GM12865 (cell line): ENCODE measurements at regions not wholly inside any gene's neighbourhood (a gene's known extent, or its start where the extent isn't known, plus 50 kb on each side); places are given as distances from the start of the nearest gene placed in this dataset.

Source experiments
- DNase-seq: peaks from one replicate; pipeline ENCODE4 v3.0.0; 2010; ENCODE audit warnings: low read depth
- H3K4me3 ChIP-seq: 2 replicates; pipeline ENCODE4 v1.5.1; 2011; ENCODE audit warnings: mild to moderate bottlenecking, low read depth, low read length, control low read depth
- TF ChIP-seq, protein P1 (sequence below): IDR thresholded peaks from 2 replicates; pipeline ENCODE4 v1.5.1; 2011; ENCODE audit warnings: low read length, control low read depth, low read depth, inconsistent platforms; ENCODE audit not compliant: insufficient read depth; ENCODE audit errors: missing control alignments

DNA sequence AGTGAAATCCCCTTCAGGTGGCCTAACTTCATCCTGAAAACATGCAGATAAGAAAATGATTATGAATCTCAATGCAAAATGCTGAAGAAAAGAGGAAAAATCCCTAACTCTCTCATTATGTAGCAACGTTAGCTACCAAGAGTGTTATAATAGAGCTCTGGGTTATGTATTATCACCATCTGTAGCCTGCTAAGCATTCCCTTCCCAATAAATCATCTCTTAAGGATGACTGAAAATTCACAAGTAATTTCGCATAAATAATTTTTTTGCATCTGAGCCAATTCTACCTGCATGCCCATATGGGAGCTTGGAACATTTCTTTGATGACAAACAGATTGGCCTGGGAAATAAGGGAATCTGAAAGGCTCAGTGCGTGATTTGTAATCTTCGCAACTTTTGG lies 216.1 kb downstream of the HTR7 start:
- TF ChIP-seq, protein P1, sequence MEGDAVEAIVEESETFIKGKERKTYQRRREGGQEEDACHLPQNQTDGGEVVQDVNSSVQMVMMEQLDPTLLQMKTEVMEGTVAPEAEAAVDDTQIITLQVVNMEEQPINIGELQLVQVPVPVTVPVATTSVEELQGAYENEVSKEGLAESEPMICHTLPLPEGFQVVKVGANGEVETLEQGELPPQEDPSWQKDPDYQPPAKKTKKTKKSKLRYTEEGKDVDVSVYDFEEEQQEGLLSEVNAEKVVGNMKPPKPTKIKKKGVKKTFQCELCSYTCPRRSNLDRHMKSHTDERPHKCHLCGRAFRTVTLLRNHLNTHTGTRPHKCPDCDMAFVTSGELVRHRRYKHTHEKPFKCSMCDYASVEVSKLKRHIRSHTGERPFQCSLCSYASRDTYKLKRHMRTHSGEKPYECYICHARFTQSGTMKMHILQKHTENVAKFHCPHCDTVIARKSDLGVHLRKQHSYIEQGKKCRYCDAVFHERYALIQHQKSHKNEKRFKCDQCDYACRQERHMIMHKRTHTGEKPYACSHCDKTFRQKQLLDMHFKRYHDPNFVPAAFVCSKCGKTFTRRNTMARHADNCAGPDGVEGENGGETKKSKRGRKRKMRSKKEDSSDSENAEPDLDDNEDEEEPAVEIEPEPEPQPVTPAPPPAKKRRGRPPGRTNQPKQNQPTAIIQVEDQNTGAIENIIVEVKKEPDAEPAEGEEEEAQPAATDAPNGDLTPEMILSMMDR = no peak
- DNase-seq = no peak
- no peak overlapping the region for H3K4me3 ChIP-seq

DNA sequence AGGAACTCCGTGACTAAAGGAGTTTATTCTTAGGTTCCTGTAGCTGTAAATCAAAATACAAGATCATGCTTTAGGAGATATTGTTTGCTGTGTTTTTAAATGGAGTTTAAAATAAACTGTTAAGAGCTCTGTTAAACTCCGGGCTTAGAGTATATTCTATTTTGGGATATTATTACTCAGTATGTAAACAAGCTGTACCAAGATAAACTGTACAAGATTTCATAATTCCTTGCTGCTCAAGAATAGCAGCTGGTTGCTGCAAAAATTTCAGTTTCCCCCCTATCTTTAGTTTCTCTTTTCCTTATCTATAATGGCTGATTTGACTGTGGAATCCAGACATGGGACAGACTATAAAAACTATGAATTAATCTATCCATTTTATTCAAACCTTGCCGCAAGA lies 215.7 kb downstream of the HTR7 start:
- no peak for DNase-seq
- no peak overlapping the region for H3K4me3 ChIP-seq
- TF ChIP-seq, protein P1 = no peak

DNA sequence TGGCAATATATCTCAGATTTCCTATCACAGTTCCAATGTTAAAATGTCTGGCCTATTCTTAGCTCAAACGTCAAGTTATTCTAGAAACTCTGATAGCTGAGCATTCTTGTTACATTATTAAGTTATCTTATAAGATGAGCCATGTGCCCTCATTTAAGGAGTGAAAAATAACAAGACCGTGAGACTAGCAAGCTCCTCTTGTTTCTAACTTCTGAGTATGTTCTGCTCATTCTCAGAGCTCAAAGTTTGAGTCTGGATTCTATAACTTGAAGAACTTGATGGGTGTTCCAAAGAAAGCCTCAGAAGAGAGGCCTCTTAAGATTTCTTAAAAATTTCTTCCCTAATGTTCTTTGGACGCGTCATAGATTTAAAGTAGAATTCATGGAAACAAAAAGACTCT lies 215.2 kb downstream of the HTR7 start:
- no peak for DNase-seq
- H3K4me3 ChIP-seq = no peak overlapping the region
- TF ChIP-seq, protein P1 = no peak

DNA sequence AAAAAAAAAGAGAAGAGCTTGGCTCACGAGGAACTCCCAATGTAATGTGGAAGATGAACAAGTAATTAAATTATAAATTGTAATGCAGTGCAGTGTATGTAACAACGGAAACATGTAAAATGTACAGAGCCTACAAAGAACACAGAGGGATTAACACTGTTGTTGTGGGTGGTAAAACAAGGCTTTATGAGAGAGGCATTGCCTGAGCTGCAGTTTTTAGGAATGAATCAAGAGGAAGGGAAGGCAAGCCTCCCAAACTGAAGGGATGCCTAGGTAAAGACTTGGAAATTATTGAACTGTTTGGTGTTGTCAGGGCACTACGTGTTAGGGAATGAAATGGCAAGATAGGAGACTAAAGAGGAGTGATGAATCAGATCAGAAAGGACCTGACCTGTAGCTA lies 213.7 kb downstream of the HTR7 start:
- TF ChIP-seq, protein P1 = no peak
- no peak for DNase-seq
- no peak overlapping the region for H3K4me3 ChIP-seq

DNA sequence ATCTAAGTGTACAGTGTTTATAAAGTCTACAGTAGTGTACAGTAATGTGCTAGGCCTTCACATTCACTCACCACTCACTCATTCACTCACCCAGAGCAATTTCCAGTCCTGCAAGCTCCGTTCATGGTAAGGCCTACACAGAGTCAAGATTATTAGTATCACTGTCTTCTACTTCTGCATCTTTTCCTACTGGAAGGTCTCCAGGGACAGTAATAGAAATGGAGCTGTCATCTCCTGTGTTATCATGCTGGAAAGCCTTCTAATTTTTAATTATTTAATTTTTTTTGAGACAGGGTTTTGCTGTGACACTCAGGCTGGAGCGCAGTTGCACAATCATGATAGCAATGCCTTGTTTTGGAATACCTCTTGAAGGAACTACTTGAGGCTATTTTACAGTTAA lies 207.0 kb downstream of the HTR7 start:
- TF ChIP-seq, protein P1 = no peak
- H3K4me3 ChIP-seq = no peak overlapping the region
- no peak for DNase-seq

DNA sequence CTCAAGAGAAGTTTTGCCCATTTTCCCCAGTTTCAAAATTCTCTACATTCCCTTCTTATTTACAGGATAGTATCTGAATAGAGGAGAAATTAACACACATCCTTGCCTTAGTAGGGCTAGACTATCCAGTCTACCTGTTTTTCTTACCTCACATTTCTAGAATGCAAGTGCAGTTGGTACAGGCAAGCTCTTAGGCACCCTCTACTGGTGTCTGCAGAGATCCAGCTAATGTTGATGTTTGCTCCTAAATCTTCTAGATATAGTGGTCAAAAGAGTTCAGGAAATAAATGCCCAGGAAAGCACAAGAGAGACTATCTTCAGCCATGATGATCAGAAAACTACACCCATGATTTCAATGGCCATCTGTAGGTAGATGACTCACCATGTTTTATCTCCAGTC lies 205.3 kb downstream of the HTR7 start:
- no peak overlapping the region for H3K4me3 ChIP-seq
- TF ChIP-seq, protein P1 = peak; percentile 28
- peak; percentile 17 for DNase-seq

DNA sequence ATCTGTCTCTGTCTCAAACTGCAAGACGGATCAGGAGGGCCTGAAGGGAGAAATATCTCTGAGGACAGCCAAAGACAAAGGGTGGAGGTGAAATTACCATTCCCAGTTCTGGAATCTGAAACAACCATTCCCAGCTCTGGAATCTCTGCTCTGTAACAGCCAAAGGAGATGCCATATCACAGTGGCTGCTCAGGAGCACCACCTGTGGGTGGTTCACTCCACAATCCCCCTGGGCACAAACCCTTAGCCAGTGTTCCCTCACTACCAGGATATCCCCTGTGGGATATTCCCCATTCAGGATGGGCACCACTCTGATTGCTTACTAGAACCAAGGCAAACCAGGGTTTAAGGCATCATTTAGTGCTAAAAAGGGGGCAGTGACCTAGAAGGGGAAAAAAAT lies 199.0 kb downstream of the HTR7 start:
- TF ChIP-seq, protein P1 = no peak
- H3K4me3 ChIP-seq = no peak overlapping the region
- no peak for DNase-seq
